ENCODE measurements at regions not wholly inside any gene's neighbourhood (a gene's known extent, or its start where the extent isn't known, plus 50 kb on each side); places are given as distances from the start of the nearest gene placed in this dataset.

GRCh38 chr6:137729866-137730629 lies 137.0 kb upstream of the TNFAIP3 start:
- TF ChIP-seq EZH2phosphoT487 (IDR thresholded peaks at IDR 0.05; ENCODE audit: insufficient read depth, low read depth) (no peak), EZH2 (IDR thresholded peaks at IDR 0.05; ENCODE audit: insufficient read depth, poor library complexity, severe bottlenecking) (no peak)

All from GM23248 (cell line).